NT2/D1 (cell line): ENCODE measurements at regions not wholly inside any gene's neighbourhood (a gene's known extent, or its start where the extent isn't known, plus 50 kb on each side); places are given as distances from the start of the nearest gene placed in this dataset.

ENCODE experiments used
- SUZ12 ChIP-seq: IDR thresholded peaks from 2 replicates; pipeline ENCODE4 v1.6.1; 2011; ENCODE audit not compliant: insufficient read length, insufficient read depth; ENCODE audit errors: extremely low read depth
- YY1 ChIP-seq: IDR thresholded peaks from 2 replicates; pipeline ENCODE4 v1.6.1; 2011; ENCODE audit not compliant: insufficient read length, insufficient read depth
- ZNF274 ChIP-seq: IDR thresholded peaks from 2 replicates; pipeline ENCODE4 v1.6.1; 2011; ENCODE audit warnings: mild to moderate bottlenecking, low read depth, low read length

DNA sequence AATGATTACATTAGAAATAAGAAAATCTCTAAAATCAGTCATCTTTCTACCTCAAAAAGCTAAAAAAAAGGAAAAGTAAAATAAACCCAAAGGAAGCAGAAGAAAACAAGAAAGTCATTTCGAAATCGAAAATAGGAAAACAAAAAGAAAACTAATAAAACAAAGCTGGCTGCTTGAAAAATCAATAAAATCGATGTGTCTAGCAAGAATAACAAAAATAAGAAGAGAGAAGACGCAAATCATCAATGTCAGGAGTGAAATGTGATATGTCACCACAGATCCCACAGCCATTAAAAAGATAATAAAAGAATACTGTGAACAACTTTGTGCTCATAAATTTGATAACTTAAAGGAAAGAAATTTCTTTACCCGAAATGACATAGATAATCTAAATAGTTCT lies 218.1 kb upstream of the S1PR3 start:
- TF ChIP-seq SUZ12 (no peak), ZNF274 (no peak), YY1 (no peak)
